Thyroid gland (tissue), 4 donors: ENCODE measurements at regions not wholly inside any gene's neighbourhood (a gene's known extent, or its start where the extent isn't known, plus 50 kb on each side); places are given as distances from the start of the nearest gene placed in this dataset.

ENCODE experiments used
- POLR2A ChIP-seq, 2 donors: fragments of 450-650 bp; IDR thresholded peaks; one replicate each; pipeline ENCODE4 v1.6.1; 2017; ENCODE audit warnings: antibody characterized with exemption in 2 of 2, mild to moderate bottlenecking in 2 of 2, moderate library complexity in 1 of 2
- TF ChIP-seq, protein P1 (sequence below), 6 experiments: fragments of 200-600 bp in 3 of 6; fragments of 450-650 bp in 3 of 6; sonication (generic) in 3 of 6; IDR thresholded peaks; one replicate each; pipeline ENCODE4 v1.5.1; 2016 to 2019; ENCODE audit warnings: antibody characterized with exemption in 6 of 6, mild to moderate bottlenecking in 2 of 6, inconsistent platforms in 1 of 6, moderate library complexity in 1 of 6

- TF ChIP-seq, protein P1, sequence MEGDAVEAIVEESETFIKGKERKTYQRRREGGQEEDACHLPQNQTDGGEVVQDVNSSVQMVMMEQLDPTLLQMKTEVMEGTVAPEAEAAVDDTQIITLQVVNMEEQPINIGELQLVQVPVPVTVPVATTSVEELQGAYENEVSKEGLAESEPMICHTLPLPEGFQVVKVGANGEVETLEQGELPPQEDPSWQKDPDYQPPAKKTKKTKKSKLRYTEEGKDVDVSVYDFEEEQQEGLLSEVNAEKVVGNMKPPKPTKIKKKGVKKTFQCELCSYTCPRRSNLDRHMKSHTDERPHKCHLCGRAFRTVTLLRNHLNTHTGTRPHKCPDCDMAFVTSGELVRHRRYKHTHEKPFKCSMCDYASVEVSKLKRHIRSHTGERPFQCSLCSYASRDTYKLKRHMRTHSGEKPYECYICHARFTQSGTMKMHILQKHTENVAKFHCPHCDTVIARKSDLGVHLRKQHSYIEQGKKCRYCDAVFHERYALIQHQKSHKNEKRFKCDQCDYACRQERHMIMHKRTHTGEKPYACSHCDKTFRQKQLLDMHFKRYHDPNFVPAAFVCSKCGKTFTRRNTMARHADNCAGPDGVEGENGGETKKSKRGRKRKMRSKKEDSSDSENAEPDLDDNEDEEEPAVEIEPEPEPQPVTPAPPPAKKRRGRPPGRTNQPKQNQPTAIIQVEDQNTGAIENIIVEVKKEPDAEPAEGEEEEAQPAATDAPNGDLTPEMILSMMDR (IDR thresholded peaks at IDR 0.05): no peak
- TF ChIP-seq POLR2A (IDR thresholded peaks at IDR 0.05): no peak
Measured at GRCh38 chr18:6575908-6576307, 153.6 kb upstream of the ARHGAP28 start.
